ENCODE measurements at regions not wholly inside any gene's neighbourhood (a gene's known extent, or its start where the extent isn't known, plus 50 kb on each side); places are given as distances from the start of the nearest gene placed in this dataset.

DNA sequence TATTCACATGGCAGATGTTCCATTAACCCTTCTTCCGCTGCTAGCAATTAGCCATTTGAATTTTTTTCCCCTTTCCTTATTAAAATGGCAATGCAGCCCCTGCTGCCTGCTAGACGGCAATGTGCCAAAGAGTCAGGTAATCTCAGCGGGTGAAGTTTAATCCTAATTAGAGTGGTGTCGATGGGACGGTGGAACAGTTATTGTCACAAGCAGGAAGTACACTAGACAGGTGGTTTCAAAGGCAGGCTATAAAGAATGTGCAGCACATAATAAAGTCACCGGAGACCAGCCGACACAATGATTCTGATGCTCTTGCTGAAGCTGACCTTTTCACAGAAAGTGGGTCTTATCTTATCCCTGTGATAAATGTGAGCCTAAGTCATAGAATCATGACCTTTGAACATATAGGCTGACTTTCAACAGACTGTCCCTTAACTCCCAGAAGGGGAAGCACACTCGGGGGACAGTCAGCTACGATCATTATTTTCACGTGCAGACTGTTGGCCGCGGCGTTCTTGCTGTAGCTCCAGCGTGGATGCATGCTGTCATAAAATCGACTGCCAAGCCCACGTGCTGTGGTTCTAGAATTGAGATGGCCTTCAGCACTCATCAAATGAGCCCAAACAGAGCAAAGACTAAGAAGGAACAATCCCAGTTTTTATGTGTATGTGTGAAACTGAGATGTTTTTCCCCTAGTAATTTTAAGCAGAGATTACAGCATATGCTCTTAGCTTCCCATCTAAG is 926.2 kb upstream of the SOX11 start:
- TF ChIP-seq, protein P1, sequence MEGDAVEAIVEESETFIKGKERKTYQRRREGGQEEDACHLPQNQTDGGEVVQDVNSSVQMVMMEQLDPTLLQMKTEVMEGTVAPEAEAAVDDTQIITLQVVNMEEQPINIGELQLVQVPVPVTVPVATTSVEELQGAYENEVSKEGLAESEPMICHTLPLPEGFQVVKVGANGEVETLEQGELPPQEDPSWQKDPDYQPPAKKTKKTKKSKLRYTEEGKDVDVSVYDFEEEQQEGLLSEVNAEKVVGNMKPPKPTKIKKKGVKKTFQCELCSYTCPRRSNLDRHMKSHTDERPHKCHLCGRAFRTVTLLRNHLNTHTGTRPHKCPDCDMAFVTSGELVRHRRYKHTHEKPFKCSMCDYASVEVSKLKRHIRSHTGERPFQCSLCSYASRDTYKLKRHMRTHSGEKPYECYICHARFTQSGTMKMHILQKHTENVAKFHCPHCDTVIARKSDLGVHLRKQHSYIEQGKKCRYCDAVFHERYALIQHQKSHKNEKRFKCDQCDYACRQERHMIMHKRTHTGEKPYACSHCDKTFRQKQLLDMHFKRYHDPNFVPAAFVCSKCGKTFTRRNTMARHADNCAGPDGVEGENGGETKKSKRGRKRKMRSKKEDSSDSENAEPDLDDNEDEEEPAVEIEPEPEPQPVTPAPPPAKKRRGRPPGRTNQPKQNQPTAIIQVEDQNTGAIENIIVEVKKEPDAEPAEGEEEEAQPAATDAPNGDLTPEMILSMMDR (IDR thresholded peaks at IDR 0.05) = no peak
- TF ChIP-seq POLR2A (IDR thresholded peaks at IDR 0.05) = no peak
